ENCODE measurements at regions not wholly inside any gene's neighbourhood (a gene's known extent, or its start where the extent isn't known, plus 50 kb on each side); places are given as distances from the start of the nearest gene placed in this dataset.
"Not testable (repeated sequence)": the region's sequence is repeated elsewhere in the genome, so short reads cannot be mapped to it uniquely, and the experiment has no call there.

GRCh38 chr12:66800046-66800445, 121.2 kb upstream of the GRIP1 start:
- DNase-seq (ENCODE audit: low spot score in 2 of 2) = no peak
- Histone ChIP-seq H3K4me3 (no peak overlapping the region), H3K27me3 (ENCODE audit: low read depth) (peaks cover 7% of the 10 kb centered on the region; the same call in 1 of the 2 replicates), H3K4me1 (0 out of 2 replicates have a peak, but pooled peaks cover 3% of the 10 kb centered on the region), H3K9me3 (no peaks in the 10 kb centered on the region), H3K36me3 (replicated peaks) (no peaks in the 10 kb centered on the region)
- in situ Hi-C loops (cut with MboI; ENCODE audit: low sequenced_read_pairs) = no loop called here

- peaks cover 7% of the 10 kb centered on the region; the same call in 1 of the 2 replicates for H3K27me3 ChIP-seq (ENCODE audit: low read depth)
- DNase-seq (ENCODE audit: low spot score in 2 of 2) = no peak
- no peaks in the 10 kb centered on the region for H3K9me3 ChIP-seq
- H3K36me3 ChIP-seq (replicated peaks) = no peaks in the 10 kb centered on the region
- 0 out of 2 replicates have a peak, but pooled peaks cover 3% of the 10 kb centered on the region for H3K4me1 ChIP-seq
- in situ Hi-C loops (cut with MboI; ENCODE audit: low sequenced_read_pairs) = no loop called here
- H3K4me3 ChIP-seq = no peak overlapping the region
These were observed 125.1 kb upstream of the GRIP1 start for GRCh38 chr12:66803930-66804329.

DNA sequence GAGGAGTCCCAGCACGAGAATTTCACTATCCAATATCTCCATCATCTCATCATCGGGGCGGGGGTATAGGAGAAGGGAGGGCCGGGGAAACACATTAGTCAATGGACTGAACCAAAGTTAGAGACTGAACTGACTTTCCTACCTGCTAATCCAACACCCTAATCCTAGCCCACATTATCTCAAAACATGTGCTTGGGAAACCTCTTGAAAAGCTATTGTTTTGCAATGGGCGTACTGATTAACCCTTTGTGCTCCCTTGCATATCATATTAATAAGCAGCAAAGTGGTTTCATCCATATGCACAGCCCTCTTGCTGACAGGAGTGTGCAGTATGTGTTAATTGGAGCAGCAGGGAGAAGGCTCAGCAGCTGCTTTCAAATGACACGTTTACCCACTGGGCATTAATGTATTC, 125.7 kb upstream of the GRIP1 start:
- Histone ChIP-seq H3K9me3 (no peaks in the 10 kb centered on the region), H3K4me3 (no peak overlapping the region), H3K36me3 (replicated peaks) (no peaks in the 10 kb centered on the region), H3K27me3 (ENCODE audit: low read depth) (peaks cover 7% of the 10 kb centered on the region; the same call in 1 of the 2 replicates), H3K4me1 (0 out of 2 replicates have a peak, but pooled peaks cover 3% of the 10 kb centered on the region)
- no peak for DNase-seq (ENCODE audit: low spot score in 2 of 2)
- in situ Hi-C loops (cut with MboI; ENCODE audit: low sequenced_read_pairs) = no loop called here

- no peaks in the 10 kb centered on the region for H3K36me3 ChIP-seq (replicated peaks)
- no peaks in the 10 kb centered on the region for H3K9me3 ChIP-seq
- DNase-seq (ENCODE audit: low spot score in 2 of 2) = no peak
- no peaks in the 10 kb centered on the region for H3K27me3 ChIP-seq (ENCODE audit: low read depth)
- in situ Hi-C loops (cut with MboI; ENCODE audit: low sequenced_read_pairs) = no loop called here
- H3K4me3 ChIP-seq = no peak overlapping the region
- no peaks in the 10 kb centered on the region for H3K4me1 ChIP-seq
These were observed 129.7 kb upstream of the GRIP1 start for GRCh38 chr12:66808606-66809005.

DNA sequence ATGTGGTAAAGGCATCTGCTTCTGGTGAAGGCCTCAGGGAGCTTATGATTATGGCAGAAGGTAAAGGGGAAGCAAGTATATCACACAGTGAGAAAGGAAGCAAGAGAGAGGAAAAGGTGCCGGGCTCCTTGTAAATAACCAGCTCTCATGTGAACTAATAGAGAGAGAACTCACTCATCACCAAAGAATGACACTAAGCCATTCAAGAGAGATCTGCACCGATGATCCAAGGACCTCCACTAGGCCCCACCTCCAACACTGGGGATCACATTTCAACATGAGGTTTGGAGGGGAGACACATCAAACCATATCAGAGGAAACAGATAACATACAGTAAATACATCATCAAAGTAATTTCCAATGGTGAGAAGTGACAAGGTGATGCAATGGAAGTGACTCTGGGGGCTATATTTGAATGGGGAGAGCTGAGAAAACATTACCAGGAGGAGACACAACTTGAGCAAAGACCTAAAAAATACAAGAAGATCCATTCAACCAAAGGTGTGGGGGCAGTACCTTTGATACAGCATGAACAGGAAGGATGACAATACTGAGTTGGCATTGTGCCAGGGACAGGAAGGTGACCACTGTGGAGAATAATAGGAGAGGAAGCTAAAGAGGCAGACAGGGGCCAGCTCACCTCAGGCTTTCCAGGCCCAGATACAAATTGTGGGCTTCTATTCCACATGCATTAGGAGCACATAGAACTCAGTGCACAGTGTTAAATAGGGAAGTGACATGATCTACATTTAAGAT, 134.4 kb upstream of the GRIP1 start:
- DNase-seq (ENCODE audit: low spot score in 2 of 2) = no peak
- Histone ChIP-seq H3K36me3 (replicated peaks) (no peaks in the 10 kb centered on the region), H3K27me3 (ENCODE audit: low read depth) (no peaks in the 10 kb centered on the region), H3K4me1 (no peaks in the 10 kb centered on the region), H3K4me3 (no peak overlapping the region), H3K9me3 (no peaks in the 10 kb centered on the region)
- in situ Hi-C loops (cut with MboI; ENCODE audit: low sequenced_read_pairs) = no loop called here

DNA sequence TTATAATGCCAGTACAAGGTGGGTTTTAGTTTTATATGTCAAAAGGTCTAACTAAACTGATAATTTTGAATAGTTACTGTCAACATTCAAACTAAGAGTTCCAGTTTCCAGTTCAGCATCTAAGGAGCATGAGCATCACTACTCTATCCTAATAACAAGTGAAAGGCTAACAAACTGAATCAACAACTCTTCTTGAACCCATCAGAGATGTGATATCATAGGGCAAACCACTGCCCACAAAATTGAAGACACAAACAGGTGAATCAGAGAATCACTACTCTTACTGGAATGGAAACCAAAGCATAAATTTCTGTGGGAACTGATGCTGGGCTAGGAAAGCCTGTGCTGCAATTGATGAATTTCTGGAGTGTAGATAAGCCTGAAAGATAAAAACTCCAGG, 140.7 kb upstream of the GRIP1 start:
- H3K36me3 ChIP-seq (replicated peaks) = no peaks in the 10 kb centered on the region
- H3K4me1 ChIP-seq = no peaks in the 10 kb centered on the region
- H3K9me3 ChIP-seq = no peaks in the 10 kb centered on the region
- H3K4me3 ChIP-seq = no peak overlapping the region
- DNase-seq (ENCODE audit: low spot score in 2 of 2) = no peak
- in situ Hi-C loops (cut with MboI; ENCODE audit: low sequenced_read_pairs) = no loop called here
- H3K27me3 ChIP-seq (ENCODE audit: low read depth) = no peaks in the 10 kb centered on the region

DNA sequence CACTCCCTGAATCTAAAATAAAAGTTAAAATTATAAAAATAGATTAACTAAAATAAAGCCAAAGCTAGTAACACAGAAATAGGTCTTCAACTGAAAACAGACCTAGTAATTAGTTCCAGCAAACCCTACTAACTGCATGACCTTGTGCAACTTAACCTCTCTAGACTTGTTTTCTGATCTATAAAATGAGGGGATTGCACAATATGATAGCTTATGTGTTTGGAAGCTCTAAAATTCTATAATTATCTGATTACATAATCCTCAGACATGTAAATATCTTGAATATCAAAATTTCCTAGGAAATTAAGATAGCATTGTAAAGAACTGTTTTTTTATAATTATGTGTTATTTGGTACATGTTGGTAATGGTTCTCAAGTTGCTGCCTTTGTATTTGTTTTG, 144.1 kb upstream of the GRIP1 start:
- Histone ChIP-seq H3K9me3 (no peaks in the 10 kb centered on the region), H3K27me3 (ENCODE audit: low read depth) (no peaks in the 10 kb centered on the region), H3K4me1 (no peaks in the 10 kb centered on the region), H3K4me3 (no peak overlapping the region), H3K36me3 (replicated peaks) (no peaks in the 10 kb centered on the region)
- in situ Hi-C loops (cut with MboI; ENCODE audit: low sequenced_read_pairs) = no loop called here
- DNase-seq (ENCODE audit: low spot score in 2 of 2) = no peak

- in situ Hi-C loops (cut with MboI; ENCODE audit: low sequenced_read_pairs) = no loop called here
- H3K27me3 ChIP-seq (ENCODE audit: low read depth) = no peaks in the 10 kb centered on the region
- H3K36me3 ChIP-seq (replicated peaks) = no peaks in the 10 kb centered on the region
- no peaks in the 10 kb centered on the region for H3K4me1 ChIP-seq
- H3K9me3 ChIP-seq = no peaks in the 10 kb centered on the region
- H3K4me3 ChIP-seq = no peak overlapping the region
- no peak for DNase-seq (ENCODE audit: low spot score in 2 of 2)
These were observed 145.1 kb upstream of the GRIP1 start for GRCh38 chr12:66823857-66824570.

DNA sequence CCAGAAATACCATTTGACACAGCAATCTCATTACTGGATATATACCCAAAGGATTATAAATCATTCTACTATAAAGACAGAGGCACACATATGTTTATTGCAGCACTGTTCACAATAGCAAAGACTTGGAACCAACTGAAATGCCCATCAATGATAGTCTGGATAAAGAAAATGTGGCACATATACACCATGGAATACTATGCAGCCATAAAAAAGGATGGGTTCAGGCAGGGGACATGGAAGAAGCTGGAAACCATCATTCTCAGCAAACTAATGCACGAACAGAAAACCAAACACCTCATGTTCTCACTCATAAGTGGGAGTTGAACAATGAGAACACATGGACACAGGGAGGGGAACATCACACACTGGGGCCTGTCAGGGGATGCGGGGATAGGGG, 147.0 kb upstream of the GRIP1 start:
- H3K27me3 ChIP-seq (ENCODE audit: low read depth); H3K36me3 ChIP-seq (replicated peaks); H3K9me3 ChIP-seq; in situ Hi-C loops (cut with MboI; ENCODE audit: low sequenced_read_pairs); H3K4me1 ChIP-seq; H3K4me3 ChIP-seq; DNase-seq (ENCODE audit: low spot score in 2 of 2): not testable (repeated sequence)

DNA sequence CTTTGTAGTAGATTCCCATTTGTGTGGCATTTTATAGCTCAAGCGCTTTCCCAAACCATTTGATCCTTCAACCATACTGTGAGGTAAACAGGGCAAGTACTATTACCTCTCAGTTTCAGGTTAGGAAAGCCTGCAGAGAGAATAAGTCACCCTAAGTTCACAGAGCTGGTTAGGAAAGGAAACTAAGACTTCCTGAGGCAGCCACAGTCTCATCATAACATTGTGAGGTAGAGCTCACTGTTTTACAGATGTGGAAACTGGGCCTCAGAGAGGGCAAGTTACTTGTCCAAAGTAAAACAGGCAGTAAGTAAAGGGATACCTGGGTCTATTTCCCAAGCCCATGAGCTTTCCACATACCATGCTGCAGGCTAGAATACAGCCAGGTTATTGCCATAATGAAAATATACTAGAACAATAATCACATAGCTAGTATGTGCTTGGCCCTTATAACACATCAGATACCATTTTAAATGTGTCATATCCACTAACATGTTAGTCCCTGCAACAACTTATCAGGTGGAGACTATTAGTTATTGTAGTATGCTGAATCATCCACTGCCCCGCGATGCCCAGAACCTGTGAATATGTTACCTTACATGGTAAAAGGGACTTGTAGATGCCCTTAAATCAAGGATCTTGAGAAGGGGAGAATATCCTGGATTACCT, 150.9 kb upstream of the GRIP1 start:
- Histone ChIP-seq H3K27me3 (ENCODE audit: low read depth) (no peaks in the 10 kb centered on the region), H3K4me3 (no peak overlapping the region), H3K36me3 (replicated peaks) (no peaks in the 10 kb centered on the region), H3K9me3 (no peaks in the 10 kb centered on the region), H3K4me1 (no peaks in the 10 kb centered on the region)
- in situ Hi-C loops (cut with MboI; ENCODE audit: low sequenced_read_pairs) = no loop called here
- DNase-seq (ENCODE audit: low spot score in 2 of 2) = no peak

- H3K4me1 ChIP-seq = no peaks in the 10 kb centered on the region
- H3K27me3 ChIP-seq (ENCODE audit: low read depth) = no peaks in the 10 kb centered on the region
- H3K9me3 ChIP-seq = no peaks in the 10 kb centered on the region
- in situ Hi-C loops (cut with MboI; ENCODE audit: low sequenced_read_pairs) = no loop called here
- DNase-seq (ENCODE audit: low spot score in 2 of 2) = no peak
- H3K4me3 ChIP-seq = no peak overlapping the region
- H3K36me3 ChIP-seq (replicated peaks) = no peaks in the 10 kb centered on the region
These were observed 152.6 kb upstream of the GRIP1 start for GRCh38 chr12:66831495-66831894.

- Histone ChIP-seq H3K9me3 (no peaks in the 10 kb centered on the region), H3K27me3 (ENCODE audit: low read depth) (no peaks in the 10 kb centered on the region), H3K4me3 (no peak overlapping the region), H3K4me1 (no peaks in the 10 kb centered on the region), H3K36me3 (replicated peaks) (no peaks in the 10 kb centered on the region)
- in situ Hi-C loops (cut with MboI; ENCODE audit: low sequenced_read_pairs) = no loop called here
- no peak for DNase-seq (ENCODE audit: low spot score in 2 of 2)
These were observed 154.1 kb upstream of the GRIP1 start for GRCh38 chr12:66832997-66833396.

- no peak overlapping the region for H3K4me3 ChIP-seq
- no peaks in the 10 kb centered on the region for H3K4me1 ChIP-seq
- no peaks in the 10 kb centered on the region for H3K9me3 ChIP-seq
- no peaks in the 10 kb centered on the region for H3K36me3 ChIP-seq (replicated peaks)
- in situ Hi-C loops (cut with MboI; ENCODE audit: low sequenced_read_pairs) = no loop called here
- H3K27me3 ChIP-seq (ENCODE audit: low read depth) = no peaks in the 10 kb centered on the region
- DNase-seq (ENCODE audit: low spot score in 2 of 2) = no peak
These were observed 157.9 kb upstream of the GRIP1 start for GRCh38 chr12:66836623-66837310.

GRCh38 chr12:66837311-66837627, 158.4 kb upstream of the GRIP1 start:
- DNase-seq (ENCODE audit: low spot score in 2 of 2) = no peak
- Histone ChIP-seq H3K36me3 (replicated peaks) (no peaks in the 10 kb centered on the region), H3K4me1 (no peaks in the 10 kb centered on the region), H3K27me3 (ENCODE audit: low read depth) (no peaks in the 10 kb centered on the region), H3K9me3 (no peaks in the 10 kb centered on the region), H3K4me3 (no peak overlapping the region)
- in situ Hi-C loops (cut with MboI; ENCODE audit: low sequenced_read_pairs) = no loop called here

Measured in HAP-1 (cell line).